ENCODE measurements at regions not wholly inside any gene's neighbourhood (a gene's known extent, or its start where the extent isn't known, plus 50 kb on each side); places are given as distances from the start of the nearest gene placed in this dataset.

DNA sequence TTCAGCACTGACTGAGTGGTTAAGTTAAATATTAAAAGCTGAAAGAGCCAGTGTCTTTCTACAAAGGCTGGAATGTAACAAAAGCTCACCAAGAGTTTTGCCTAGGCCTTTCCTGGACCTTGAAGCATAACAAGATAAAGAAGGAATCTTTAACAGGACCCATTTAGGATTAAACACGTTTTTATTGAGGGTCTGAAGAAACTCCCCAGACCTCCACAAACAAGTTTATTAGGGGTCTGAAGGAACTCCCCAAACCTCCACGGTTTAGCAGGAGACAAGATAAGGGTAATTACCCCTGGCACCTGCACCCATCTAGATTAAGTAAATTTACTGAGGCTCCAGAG lies 104.0 kb downstream of the ACAA2 start:
- TF ChIP-seq SMC3 (IDR thresholded peaks at IDR 0.05; ENCODE audit: low read depth, low read length) (no peak), FOXJ3 (CRISPR knock-in tag; IDR thresholded peaks at IDR 0.05) (no peak), GABPA (IDR thresholded peaks at IDR 0.05; ENCODE audit: low read depth) (no peak), JUND (IDR thresholded peaks at IDR 0.05) (no peak), SIN3A (IDR thresholded peaks at IDR 0.05; ENCODE audit: borderline replicate concordance, low read depth, low read length) (no peak), YY1 (IDR thresholded peaks at IDR 0.05; ENCODE audit: low read depth) (no peak), CHD2 (IDR thresholded peaks at IDR 0.05; ENCODE audit: low read length, partially characterized antibody) (no peak), EP300 (IDR thresholded peaks at IDR 0.05; ENCODE audit: borderline replicate concordance in 1 of 2, low read depth in 1 of 2, low read length in 1 of 2) (no peak), NFIC (IDR thresholded peaks at IDR 0.05; ENCODE audit: borderline replicate concordance) (no peak)
- TF ChIP-seq, protein P1, sequence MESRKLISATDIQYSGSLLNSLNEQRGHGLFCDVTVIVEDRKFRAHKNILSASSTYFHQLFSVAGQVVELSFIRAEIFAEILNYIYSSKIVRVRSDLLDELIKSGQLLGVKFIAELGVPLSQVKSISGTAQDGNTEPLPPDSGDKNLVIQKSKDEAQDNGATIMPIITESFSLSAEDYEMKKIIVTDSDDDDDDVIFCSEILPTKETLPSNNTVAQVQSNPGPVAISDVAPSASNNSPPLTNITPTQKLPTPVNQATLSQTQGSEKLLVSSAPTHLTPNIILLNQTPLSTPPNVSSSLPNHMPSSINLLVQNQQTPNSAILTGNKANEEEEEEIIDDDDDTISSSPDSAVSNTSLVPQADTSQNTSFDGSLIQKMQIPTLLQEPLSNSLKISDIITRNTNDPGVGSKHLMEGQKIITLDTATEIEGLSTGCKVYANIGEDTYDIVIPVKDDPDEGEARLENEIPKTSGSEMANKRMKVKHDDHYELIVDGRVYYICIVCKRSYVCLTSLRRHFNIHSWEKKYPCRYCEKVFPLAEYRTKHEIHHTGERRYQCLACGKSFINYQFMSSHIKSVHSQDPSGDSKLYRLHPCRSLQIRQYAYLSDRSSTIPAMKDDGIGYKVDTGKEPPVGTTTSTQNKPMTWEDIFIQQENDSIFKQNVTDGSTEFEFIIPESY (IDR thresholded peaks at IDR 0.05; ENCODE audit: borderline replicate concordance, low read depth): no peak
- TF ChIP-seq, protein P2, sequence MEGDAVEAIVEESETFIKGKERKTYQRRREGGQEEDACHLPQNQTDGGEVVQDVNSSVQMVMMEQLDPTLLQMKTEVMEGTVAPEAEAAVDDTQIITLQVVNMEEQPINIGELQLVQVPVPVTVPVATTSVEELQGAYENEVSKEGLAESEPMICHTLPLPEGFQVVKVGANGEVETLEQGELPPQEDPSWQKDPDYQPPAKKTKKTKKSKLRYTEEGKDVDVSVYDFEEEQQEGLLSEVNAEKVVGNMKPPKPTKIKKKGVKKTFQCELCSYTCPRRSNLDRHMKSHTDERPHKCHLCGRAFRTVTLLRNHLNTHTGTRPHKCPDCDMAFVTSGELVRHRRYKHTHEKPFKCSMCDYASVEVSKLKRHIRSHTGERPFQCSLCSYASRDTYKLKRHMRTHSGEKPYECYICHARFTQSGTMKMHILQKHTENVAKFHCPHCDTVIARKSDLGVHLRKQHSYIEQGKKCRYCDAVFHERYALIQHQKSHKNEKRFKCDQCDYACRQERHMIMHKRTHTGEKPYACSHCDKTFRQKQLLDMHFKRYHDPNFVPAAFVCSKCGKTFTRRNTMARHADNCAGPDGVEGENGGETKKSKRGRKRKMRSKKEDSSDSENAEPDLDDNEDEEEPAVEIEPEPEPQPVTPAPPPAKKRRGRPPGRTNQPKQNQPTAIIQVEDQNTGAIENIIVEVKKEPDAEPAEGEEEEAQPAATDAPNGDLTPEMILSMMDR (IDR thresholded peaks at IDR 0.05): no peak
- TF ChIP-seq, protein P3, sequence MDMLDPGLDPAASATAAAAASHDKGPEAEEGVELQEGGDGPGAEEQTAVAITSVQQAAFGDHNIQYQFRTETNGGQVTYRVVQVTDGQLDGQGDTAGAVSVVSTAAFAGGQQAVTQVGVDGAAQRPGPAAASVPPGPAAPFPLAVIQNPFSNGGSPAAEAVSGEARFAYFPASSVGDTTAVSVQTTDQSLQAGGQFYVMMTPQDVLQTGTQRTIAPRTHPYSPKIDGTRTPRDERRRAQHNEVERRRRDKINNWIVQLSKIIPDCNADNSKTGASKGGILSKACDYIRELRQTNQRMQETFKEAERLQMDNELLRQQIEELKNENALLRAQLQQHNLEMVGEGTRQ (IDR thresholded peaks at IDR 0.05; ENCODE audit: borderline replicate concordance, low read depth, low read length): no peak
